Peyer's patch (tissue), 4 donors: ENCODE measurements at regions not wholly inside any gene's neighbourhood (a gene's known extent, or its start where the extent isn't known, plus 50 kb on each side); places are given as distances from the start of the nearest gene placed in this dataset.

Experiments used
- POLR2A ChIP-seq, 2 donors: fragments of 450-650 bp; IDR thresholded peaks; one replicate each; pipeline ENCODE4 v1.5.1; 2017; ENCODE audit warnings: antibody characterized with exemption in 2 of 2, mild to moderate bottlenecking in 2 of 2, moderate library complexity in 2 of 2
- TF ChIP-seq, protein P1 (sequence below), 6 experiments: fragments of 450-650 bp in 4 of 6; fragments of 200-600 bp in 2 of 6; sonication (generic) in 1 of 6; IDR thresholded peaks; one replicate each; pipeline ENCODE4 v1.5.1; 2017 to 2019; ENCODE audit warnings: antibody characterized with exemption in 6 of 6, mild to moderate bottlenecking in 3 of 6, moderate library complexity in 1 of 6

DNA sequence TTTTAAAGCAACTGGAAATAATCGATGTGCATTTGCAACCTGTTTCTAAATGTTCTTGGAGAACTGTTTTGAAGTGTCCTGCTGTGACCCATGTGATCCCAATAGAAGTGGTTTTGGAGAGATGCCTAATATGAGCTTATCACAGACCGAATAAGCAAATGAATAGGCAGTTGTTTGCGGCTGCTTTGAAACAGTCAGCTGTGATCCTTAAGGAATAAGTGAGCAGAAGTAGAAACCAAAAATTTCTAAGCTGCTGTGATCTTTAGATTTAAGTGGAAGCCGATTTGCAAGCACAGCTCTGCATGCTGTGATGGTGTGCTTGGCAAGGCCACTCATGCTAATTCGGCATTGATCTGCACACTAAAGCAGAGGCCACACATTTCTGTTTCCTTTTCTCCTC lies 329.5 kb upstream of the DUSP10 start:
- TF ChIP-seq, protein P1, sequence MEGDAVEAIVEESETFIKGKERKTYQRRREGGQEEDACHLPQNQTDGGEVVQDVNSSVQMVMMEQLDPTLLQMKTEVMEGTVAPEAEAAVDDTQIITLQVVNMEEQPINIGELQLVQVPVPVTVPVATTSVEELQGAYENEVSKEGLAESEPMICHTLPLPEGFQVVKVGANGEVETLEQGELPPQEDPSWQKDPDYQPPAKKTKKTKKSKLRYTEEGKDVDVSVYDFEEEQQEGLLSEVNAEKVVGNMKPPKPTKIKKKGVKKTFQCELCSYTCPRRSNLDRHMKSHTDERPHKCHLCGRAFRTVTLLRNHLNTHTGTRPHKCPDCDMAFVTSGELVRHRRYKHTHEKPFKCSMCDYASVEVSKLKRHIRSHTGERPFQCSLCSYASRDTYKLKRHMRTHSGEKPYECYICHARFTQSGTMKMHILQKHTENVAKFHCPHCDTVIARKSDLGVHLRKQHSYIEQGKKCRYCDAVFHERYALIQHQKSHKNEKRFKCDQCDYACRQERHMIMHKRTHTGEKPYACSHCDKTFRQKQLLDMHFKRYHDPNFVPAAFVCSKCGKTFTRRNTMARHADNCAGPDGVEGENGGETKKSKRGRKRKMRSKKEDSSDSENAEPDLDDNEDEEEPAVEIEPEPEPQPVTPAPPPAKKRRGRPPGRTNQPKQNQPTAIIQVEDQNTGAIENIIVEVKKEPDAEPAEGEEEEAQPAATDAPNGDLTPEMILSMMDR (IDR thresholded peaks at IDR 0.05), result no peak
- TF ChIP-seq POLR2A (IDR thresholded peaks at IDR 0.05), result no peak
